HEK293 (cell line): ENCODE measurements at regions not wholly inside any gene's neighbourhood (a gene's known extent, or its start where the extent isn't known, plus 50 kb on each side); places are given as distances from the start of the nearest gene placed in this dataset.

Source experiments
- CTCF ChIA-PET: fragments of 350-600 bp; formaldehyde crosslinking; extraction: SDS; loops from one replicate; lab custom pipeline; 2021; ENCODE audit warnings: antibody characterized with exemption; lab: Yijun Ruan, JAX
- POLR2A ChIA-PET: fragments of 300-600 bp; formaldehyde crosslinking; extraction: SDS; loops from one replicate; lab custom pipeline; 2020; ENCODE audit warnings: antibody characterized with exemption, inconsistent platforms; lab: Yijun Ruan, JAX
- H3K27ac ChIP-seq: fragments of 200-500 bp; sonication (Bioruptor generic); 2 replicates; pipeline ENCODE4 v1.5.1; 2014; ENCODE audit warnings: low read depth, low read length, control low read depth, inconsistent platforms; ENCODE audit errors: extremely low read depth
- H3K36me3 ChIP-seq, 2 experiments: fragments of 200-500 bp in 1 of 2; sonication (Bioruptor generic) in 1 of 2; 1 replicate in 1 of 2; 2 replicates in 1 of 2; pipeline ENCODE4 v1.5.1; 2014 to 2017; ENCODE audit warnings: inconsistent platforms in 2 of 2, low read length in 2 of 2; ENCODE audit not compliant: control insufficient read depth in 2 of 2, insufficient read depth in 1 of 2
- H3K4me1 ChIP-seq: fragments of 200-500 bp; sonication (Bioruptor generic); 2 replicates; pipeline ENCODE4 v1.5.1; 2014; ENCODE audit warnings: mild to moderate bottlenecking, low read length, inconsistent platforms; ENCODE audit not compliant: control insufficient read depth, insufficient read depth
- H3K4me3 ChIP-seq: 2 replicates; pipeline ENCODE4 v1.5.1; 2011; ENCODE audit warnings: low read depth, mild to moderate bottlenecking, control low read depth, low read length, moderate library complexity
- H3K9me3 ChIP-seq: fragments of 200-500 bp; sonication (Bioruptor generic); 2 replicates; pipeline ENCODE4 v1.5.1; 2014; ENCODE audit warnings: low read depth, low read length, inconsistent platforms; ENCODE audit not compliant: control insufficient read depth, insufficient read depth
- FEZF1 ChIP-seq: fragments of 450-650 bp; formaldehyde crosslinking; IDR thresholded peaks from 2 replicates; pipeline ENCODE4 v1.5.1; 2016; ENCODE audit warnings: missing biosample characterization, missing genetic modification characterization
- GLIS1 ChIP-seq: fragments of 450-650 bp; formaldehyde crosslinking; IDR thresholded peaks from 2 replicates; pipeline ENCODE4 v1.5.1; 2016; ENCODE audit warnings: missing biosample characterization, missing genetic modification characterization
- HOXA7 ChIP-seq: sonication (generic); formaldehyde crosslinking; IDR thresholded peaks from 2 replicates; pipeline ENCODE4 v1.8.1; 2022; ENCODE audit warnings: missing genetic modification reagents, borderline replicate concordance
- KLF8 ChIP-seq: fragments of 450-650 bp; formaldehyde crosslinking; IDR thresholded peaks from 2 replicates; pipeline ENCODE4 v1.5.1; 2016; ENCODE audit warnings: missing biosample characterization, missing genetic modification characterization
- PRDM2 ChIP-seq: fragments of 450-650 bp; formaldehyde crosslinking; IDR thresholded peaks from 2 replicates; pipeline ENCODE4 v1.5.1; 2016; ENCODE audit warnings: missing biosample characterization, missing genetic modification characterization, borderline replicate concordance
- PRDM4 ChIP-seq: fragments of 450-650 bp; formaldehyde crosslinking; IDR thresholded peaks from 2 replicates; pipeline ENCODE4 v1.5.1; 2017; ENCODE audit warnings: missing biosample characterization, missing genetic modification characterization
- PRDM6 ChIP-seq: fragments of 450-650 bp; formaldehyde crosslinking; IDR thresholded peaks from 2 replicates; pipeline ENCODE4 v1.5.1; 2017; ENCODE audit warnings: missing biosample characterization, missing genetic modification characterization
- SCRT2 ChIP-seq: fragments of 450-650 bp; formaldehyde crosslinking; IDR thresholded peaks from 2 replicates; pipeline ENCODE4 v1.5.1; 2016; ENCODE audit warnings: missing biosample characterization, missing genetic modification characterization
- ZBTB21 ChIP-seq: fragments of 450-650 bp; formaldehyde crosslinking; IDR thresholded peaks from 2 replicates; pipeline ENCODE4 v1.5.1; 2017; ENCODE audit warnings: missing biosample characterization, missing genetic modification characterization
- ZBTB48 ChIP-seq: fragments of 450-650 bp; formaldehyde crosslinking; IDR thresholded peaks from 2 replicates; pipeline ENCODE4 v1.5.1; 2016; ENCODE audit warnings: missing biosample characterization, missing genetic modification characterization
- ZNF155 ChIP-seq: fragments of 450-650 bp; formaldehyde crosslinking; IDR thresholded peaks from 2 replicates; pipeline ENCODE4 v1.5.1; 2016; ENCODE audit warnings: missing biosample characterization, missing genetic modification characterization
- ZNF585B ChIP-seq: fragments of 450-650 bp; formaldehyde crosslinking; IDR thresholded peaks from 2 replicates; pipeline ENCODE4 v1.5.1; 2016; ENCODE audit warnings: missing biosample characterization, missing genetic modification characterization
- ZNF629 ChIP-seq: fragments of 450-650 bp; formaldehyde crosslinking; IDR thresholded peaks from 2 replicates; pipeline ENCODE4 v1.5.1; 2017; ENCODE audit warnings: missing biosample characterization, missing genetic modification characterization
- ZSCAN23 ChIP-seq: fragments of 450-650 bp; formaldehyde crosslinking; IDR thresholded peaks from 2 replicates; pipeline ENCODE4 v1.5.1; 2016; ENCODE audit warnings: missing biosample characterization, missing genetic modification characterization
- ZXDB ChIP-seq: fragments of 450-650 bp; formaldehyde crosslinking; IDR thresholded peaks from 2 replicates; pipeline ENCODE4 v1.5.1; 2016; ENCODE audit warnings: missing biosample characterization, missing genetic modification characterization
- TF ChIP-seq, protein P1 (sequence below): fragments of 450-650 bp; formaldehyde crosslinking; IDR thresholded peaks from 2 replicates; pipeline ENCODE4 v1.5.1; 2016; ENCODE audit warnings: missing biosample characterization, missing genetic modification characterization, low read depth
- TF ChIP-seq, protein P2 (sequence below): fragments of 450-650 bp; formaldehyde crosslinking; IDR thresholded peaks from 2 replicates; pipeline ENCODE4 v1.5.1; 2016; ENCODE audit warnings: missing biosample characterization, missing genetic modification characterization
- TF ChIP-seq, protein P3 (sequence below): fragments of 450-650 bp; formaldehyde crosslinking; conservative IDR thresholded peaks from 2 replicates; pipeline ENCODE4 v1.5.1; 2016; ENCODE audit warnings: low read depth, missing biosample characterization, missing genetic modification characterization

DNA sequence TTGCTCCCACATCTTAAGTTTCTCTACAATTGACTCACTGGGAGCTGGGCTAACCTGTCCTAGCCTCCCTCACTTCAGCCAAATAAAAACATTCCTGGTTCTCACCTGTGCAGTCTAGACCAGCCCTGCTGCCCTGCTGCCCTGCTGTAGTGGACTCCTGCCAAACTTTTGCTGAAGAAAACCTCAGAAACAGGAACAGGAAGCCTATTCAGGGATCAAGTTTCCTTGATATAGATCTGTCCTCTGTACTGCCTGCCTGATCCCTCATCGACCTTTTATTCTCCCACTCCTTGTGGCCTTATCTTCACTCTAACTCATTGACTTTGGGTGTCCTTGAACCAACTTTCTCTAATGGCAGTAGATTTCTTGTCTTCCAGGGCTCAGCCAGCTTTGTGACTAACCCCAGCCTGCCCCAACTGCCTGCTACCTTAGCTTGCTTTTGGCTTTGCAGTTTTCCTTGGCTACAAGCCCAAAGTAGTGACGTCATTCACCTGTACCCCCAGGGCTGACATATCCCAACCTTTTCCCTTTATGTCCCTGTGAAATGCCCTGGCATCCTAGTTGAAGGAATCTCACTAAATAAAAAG is 234.8 kb downstream of the DUSP6 start:
- ChIA-PET POLR2A (interaction anchor here (1.4 kb wide), 1 partner anchor 235 kb away, joined by 4 read pairs; the partner anchor contains the start of gene DUSP6), CTCF (no interaction called here)
- H3K36me3 ChIP-seq, result no peaks in the 10 kb centered on the region
- no peak overlapping the region for H3K4me3 ChIP-seq
- peaks cover 10% of the 10 kb centered on the region for H3K4me1 ChIP-seq
- no peaks in the 10 kb centered on the region for H3K9me3 ChIP-seq
- H3K27ac ChIP-seq, result peak overlapping the region; percentile 28
- TF ChIP-seq FEZF1 (tag by site-specific recombination) (peak; percentile 22; the same call in 1 of the 2 replicates), HOXA7 (CRISPR knock-in tag) (no peak), ZNF585B (tag by site-specific recombination) (no peak), KLF8 (tag by site-specific recombination) (0 out of 2 replicates have a peak, but pooled peaks have one; percentile 20), PRDM6 (tag by site-specific recombination) (0 out of 2 replicates have a peak, but pooled peaks have one; percentile 11), ZNF629 (tag by site-specific recombination) (peak; percentile 87), ZBTB48 (tag by site-specific recombination) (peak; percentile 54; the same call in 1 of the 2 replicates), ZXDB (peak; percentile 21; the same call in 1 of the 2 replicates), SCRT2 (tag by site-specific recombination) (peak; percentile 63; the same call in 1 of the 2 replicates), PRDM4 (tag by site-specific recombination) (peak; percentile 63), PRDM2 (tag by site-specific recombination) (no peak), ZBTB21 (tag by site-specific recombination) (peak; percentile 65; the same call in 1 of the 2 replicates), ZNF155 (no peak), GLIS1 (tag by site-specific recombination) (peak; percentile 68), ZSCAN23 (tag by site-specific recombination) (no peak)
- TF ChIP-seq, protein P1, sequence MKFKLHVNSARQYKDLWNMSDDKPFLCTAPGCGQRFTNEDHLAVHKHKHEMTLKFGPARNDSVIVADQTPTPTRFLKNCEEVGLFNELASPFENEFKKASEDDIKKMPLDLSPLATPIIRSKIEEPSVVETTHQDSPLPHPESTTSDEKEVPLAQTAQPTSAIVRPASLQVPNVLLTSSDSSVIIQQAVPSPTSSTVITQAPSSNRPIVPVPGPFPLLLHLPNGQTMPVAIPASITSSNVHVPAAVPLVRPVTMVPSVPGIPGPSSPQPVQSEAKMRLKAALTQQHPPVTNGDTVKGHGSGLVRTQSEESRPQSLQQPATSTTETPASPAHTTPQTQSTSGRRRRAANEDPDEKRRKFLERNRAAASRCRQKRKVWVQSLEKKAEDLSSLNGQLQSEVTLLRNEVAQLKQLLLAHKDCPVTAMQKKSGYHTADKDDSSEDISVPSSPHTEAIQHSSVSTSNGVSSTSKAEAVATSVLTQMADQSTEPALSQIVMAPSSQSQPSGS (tag by site-specific recombination), result peak; percentile 96
- TF ChIP-seq, protein P2, sequence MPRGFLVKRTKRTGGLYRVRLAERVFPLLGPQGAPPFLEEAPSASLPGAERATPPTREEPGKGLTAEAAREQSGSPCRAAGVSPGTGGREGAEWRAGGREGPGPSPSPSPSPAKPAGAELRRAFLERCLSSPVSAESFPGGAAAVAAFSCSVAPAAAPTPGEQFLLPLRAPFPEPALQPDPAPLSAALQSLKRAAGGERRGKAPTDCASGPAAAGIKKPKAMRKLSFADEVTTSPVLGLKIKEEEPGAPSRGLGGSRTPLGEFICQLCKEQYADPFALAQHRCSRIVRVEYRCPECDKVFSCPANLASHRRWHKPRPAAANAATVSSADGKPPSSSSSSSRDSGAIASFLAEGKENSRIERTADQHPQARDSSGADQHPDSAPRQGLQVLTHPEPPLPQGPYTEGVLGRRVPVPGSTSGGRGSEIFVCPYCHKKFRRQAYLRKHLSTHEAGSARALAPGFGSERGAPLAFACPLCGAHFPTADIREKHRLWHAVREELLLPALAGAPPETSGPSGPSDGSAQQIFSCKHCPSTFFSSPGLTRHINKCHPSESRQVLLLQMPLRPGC (tag by site-specific recombination), result 0 out of 2 replicates have a peak, but pooled peaks have one; percentile 14
- TF ChIP-seq, protein P3, sequence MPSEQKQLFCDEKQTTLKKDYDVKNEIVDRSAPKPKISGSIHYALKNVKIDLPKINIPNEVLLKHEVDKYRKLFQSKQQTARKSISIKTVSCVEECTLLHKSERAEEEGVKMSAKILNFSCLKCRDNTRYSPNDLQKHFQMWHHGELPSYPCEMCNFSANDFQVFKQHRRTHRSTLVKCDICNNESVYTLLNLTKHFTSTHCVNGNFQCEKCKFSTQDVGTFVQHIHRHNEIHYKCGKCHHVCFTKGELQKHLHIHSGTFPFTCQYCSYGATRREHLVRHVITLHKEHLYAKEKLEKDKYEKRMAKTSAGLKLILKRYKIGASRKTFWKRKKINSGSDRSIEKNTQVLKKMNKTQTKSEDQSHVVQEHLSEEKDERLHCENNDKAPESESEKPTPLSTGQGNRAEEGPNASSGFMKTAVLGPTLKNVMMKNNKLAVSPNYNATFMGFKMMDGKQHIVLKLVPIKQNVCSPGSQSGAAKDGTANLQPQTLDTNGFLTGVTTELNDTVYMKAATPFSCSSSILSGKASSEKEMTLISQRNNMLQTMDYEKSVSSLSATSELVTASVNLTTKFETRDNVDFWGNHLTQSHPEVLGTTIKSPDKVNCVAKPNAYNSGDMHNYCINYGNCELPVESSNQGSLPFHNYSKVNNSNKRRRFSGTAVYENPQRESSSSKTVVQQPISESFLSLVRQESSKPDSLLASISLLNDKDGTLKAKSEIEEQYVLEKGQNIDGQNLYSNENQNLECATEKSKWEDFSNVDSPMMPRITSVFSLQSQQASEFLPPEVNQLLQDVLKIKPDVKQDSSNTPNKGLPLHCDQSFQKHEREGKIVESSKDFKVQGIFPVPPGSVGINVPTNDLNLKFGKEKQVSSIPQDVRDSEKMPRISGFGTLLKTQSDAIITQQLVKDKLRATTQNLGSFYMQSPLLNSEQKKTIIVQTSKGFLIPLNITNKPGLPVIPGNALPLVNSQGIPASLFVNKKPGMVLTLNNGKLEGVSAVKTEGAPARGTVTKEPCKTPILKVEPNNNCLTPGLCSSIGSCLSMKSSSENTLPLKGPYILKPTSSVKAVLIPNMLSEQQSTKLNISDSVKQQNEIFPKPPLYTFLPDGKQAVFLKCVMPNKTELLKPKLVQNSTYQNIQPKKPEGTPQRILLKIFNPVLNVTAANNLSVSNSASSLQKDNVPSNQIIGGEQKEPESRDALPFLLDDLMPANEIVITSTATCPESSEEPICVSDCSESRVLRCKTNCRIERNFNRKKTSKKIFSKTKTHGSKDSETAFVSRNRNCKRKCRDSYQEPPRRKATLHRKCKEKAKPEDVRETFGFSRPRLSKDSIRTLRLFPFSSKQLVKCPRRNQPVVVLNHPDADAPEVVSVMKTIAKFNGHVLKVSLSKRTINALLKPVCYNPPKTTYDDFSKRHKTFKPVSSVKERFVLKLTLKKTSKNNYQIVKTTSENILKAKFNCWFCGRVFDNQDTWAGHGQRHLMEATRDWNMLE, result 0 out of 2 replicates have a peak, but pooled peaks have one; percentile 14
